ENCODE measurements at regions not wholly inside any gene's neighbourhood (a gene's known extent, or its start where the extent isn't known, plus 50 kb on each side); places are given as distances from the start of the nearest gene placed in this dataset.
"Not testable (repeated sequence)": the region's sequence is repeated elsewhere in the genome, so short reads cannot be mapped to it uniquely, and the experiment has no call there.

DNA sequence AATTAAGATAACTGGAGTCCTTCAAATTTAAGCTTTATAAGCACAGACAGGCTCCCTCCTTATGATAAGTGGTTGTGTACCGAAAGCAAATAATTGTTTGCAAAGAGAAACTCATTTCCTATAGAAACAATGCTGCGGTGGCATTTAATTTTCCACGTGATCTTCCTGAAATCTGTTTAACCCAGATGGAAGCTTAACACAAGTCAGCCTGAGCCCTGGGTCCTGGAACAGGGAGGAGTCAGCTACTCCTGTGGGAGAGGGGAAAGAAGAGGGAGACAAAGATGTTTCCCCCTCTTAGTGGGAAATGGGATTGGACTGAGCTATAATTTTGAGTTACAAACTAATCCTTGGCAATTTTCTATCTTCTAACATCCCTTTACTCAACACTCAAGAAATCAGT is 136.5 kb downstream of the ELOVL4 start:
- H3K4me1 ChIP-seq (ENCODE audit: insufficient read depth, low read length), result peaks cover 4% of the 10 kb centered on the region
- H3K27ac ChIP-seq (ENCODE audit: low read depth, low read length), result no peak overlapping the region
- no peak overlapping the region for H3K4me2 ChIP-seq (ENCODE audit: insufficient read depth, low read length)
- no peaks in the 10 kb centered on the region for H4K20me1 ChIP-seq (ENCODE audit: insufficient read depth, low read length)
- H3K36me3 ChIP-seq (ENCODE audit: insufficient read depth, low read length), result no peaks in the 10 kb centered on the region
- no peak overlapping the region for H2AFZ ChIP-seq (ENCODE audit: low read length)
- H3K27me3 ChIP-seq (ENCODE audit: insufficient read depth, low read length), result peaks cover 4% of the 10 kb centered on the region
- H3K4me3 ChIP-seq (ENCODE audit: insufficient read depth, low read length), result no peak overlapping the region
- no peak for DNase-seq (ENCODE audit: insufficient read length, low spot score, missing footprints)
- H3K79me2 ChIP-seq (ENCODE audit: insufficient read depth, low read length), result no peaks in the 10 kb centered on the region
- TF ChIP-seq CTCF (IDR thresholded peaks at IDR 0.05; ENCODE audit: extremely low read depth, low read depth, low read length), result no peak
- H3K9me3 ChIP-seq (ENCODE audit: low read depth, low read length), result no peaks in the 10 kb centered on the region

DNA sequence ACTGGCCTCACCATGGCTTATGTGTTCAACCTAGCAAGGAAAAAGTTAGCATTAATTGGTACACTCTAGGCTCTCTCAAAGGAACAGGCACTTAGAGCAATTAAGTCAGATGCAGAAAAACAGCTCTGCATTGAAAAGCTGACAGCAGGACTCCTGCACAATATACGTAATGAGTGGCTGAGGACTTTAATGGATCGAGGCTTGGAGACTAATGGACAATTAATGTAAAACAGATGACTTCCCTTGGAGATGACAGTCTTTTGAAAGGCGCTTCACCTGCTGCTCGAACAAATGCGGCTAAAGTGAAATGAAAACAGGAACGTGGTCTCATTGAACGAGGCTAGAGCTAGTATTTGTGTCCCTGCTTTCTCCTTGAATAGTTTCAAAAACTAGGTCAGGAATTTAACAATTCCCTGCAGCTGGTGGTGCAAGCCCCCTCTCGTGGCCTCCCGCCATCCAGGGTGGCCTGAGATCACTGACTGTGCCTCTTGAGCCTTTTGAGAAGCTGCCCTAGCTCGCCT is 137.1 kb downstream of the ELOVL4 start:
- H3K36me3 ChIP-seq (ENCODE audit: insufficient read depth, low read length), result no peaks in the 10 kb centered on the region
- H3K4me3 ChIP-seq (ENCODE audit: insufficient read depth, low read length), result no peak overlapping the region
- H2AFZ ChIP-seq (ENCODE audit: low read length), result no peak overlapping the region
- H3K27me3 ChIP-seq (ENCODE audit: insufficient read depth, low read length), result peaks cover 4% of the 10 kb centered on the region
- no peaks in the 10 kb centered on the region for H4K20me1 ChIP-seq (ENCODE audit: insufficient read depth, low read length)
- no peak overlapping the region for H3K27ac ChIP-seq (ENCODE audit: low read depth, low read length)
- TF ChIP-seq CTCF (IDR thresholded peaks at IDR 0.05; ENCODE audit: extremely low read depth, low read depth, low read length), result no peak
- no peaks in the 10 kb centered on the region for H3K79me2 ChIP-seq (ENCODE audit: insufficient read depth, low read length)
- DNase-seq (ENCODE audit: insufficient read length, low spot score, missing footprints), result no peak
- H3K4me1 ChIP-seq (ENCODE audit: insufficient read depth, low read length), result peaks cover 4% of the 10 kb centered on the region
- H3K9me3 ChIP-seq (ENCODE audit: low read depth, low read length), result no peaks in the 10 kb centered on the region
- H3K4me2 ChIP-seq (ENCODE audit: insufficient read depth, low read length), result no peak overlapping the region

- Histone ChIP-seq H3K79me2 (ENCODE audit: insufficient read depth, low read length) (no peaks in the 10 kb centered on the region), H3K4me2 (ENCODE audit: insufficient read depth, low read length) (no peak overlapping the region), H3K36me3 (ENCODE audit: insufficient read depth, low read length) (no peaks in the 10 kb centered on the region), H3K9me3 (ENCODE audit: low read depth, low read length) (no peaks in the 10 kb centered on the region), H3K4me1 (ENCODE audit: insufficient read depth, low read length) (peaks cover 4% of the 10 kb centered on the region), H4K20me1 (ENCODE audit: insufficient read depth, low read length) (no peaks in the 10 kb centered on the region), H2AFZ (ENCODE audit: low read length) (no peak overlapping the region), H3K4me3 (ENCODE audit: insufficient read depth, low read length) (no peak overlapping the region), H3K27ac (ENCODE audit: low read depth, low read length) (no peak overlapping the region), H3K27me3 (ENCODE audit: insufficient read depth, low read length) (peaks cover 4% of the 10 kb centered on the region)
- no peak for TF ChIP-seq CTCF (IDR thresholded peaks at IDR 0.05; ENCODE audit: extremely low read depth, low read depth, low read length)
- DNase-seq (ENCODE audit: insufficient read length, low spot score, missing footprints), result no peak
Measured at GRCh38 chr6:79808921-79809320, 138.4 kb downstream of the ELOVL4 start.

GRCh38 chr6:79806661-79807060 is 140.7 kb downstream of the ELOVL4 start:
- H4K20me1 ChIP-seq (ENCODE audit: insufficient read depth, low read length); H3K4me2 ChIP-seq (ENCODE audit: insufficient read depth, low read length); H3K4me3 ChIP-seq (ENCODE audit: insufficient read depth, low read length); H3K36me3 ChIP-seq (ENCODE audit: insufficient read depth, low read length); DNase-seq (ENCODE audit: insufficient read length, low spot score, missing footprints); H3K9me3 ChIP-seq (ENCODE audit: low read depth, low read length); H3K27ac ChIP-seq (ENCODE audit: low read depth, low read length); H3K4me1 ChIP-seq (ENCODE audit: insufficient read depth, low read length); H2AFZ ChIP-seq (ENCODE audit: low read length); H3K79me2 ChIP-seq (ENCODE audit: insufficient read depth, low read length); H3K27me3 ChIP-seq (ENCODE audit: insufficient read depth, low read length): not testable (repeated sequence)

Measured in osteoblast (primary cell).